Parathyroid adenoma (tissue), 2 donors: ENCODE measurements at regions not wholly inside any gene's neighbourhood (a gene's known extent, or its start where the extent isn't known, plus 50 kb on each side); places are given as distances from the start of the nearest gene placed in this dataset.
"Not testable (repeated sequence)": the region's sequence is repeated elsewhere in the genome, so short reads cannot be mapped to it uniquely, and the experiment has no call there.

Source experiments
- H2AFZ ChIP-seq: fragments of 300-600 bp; sonication (generic); one replicate; pipeline ENCODE4 v1.7.0; 2017; ENCODE audit warnings: antibody characterized with exemption, mild to moderate bottlenecking
- H3K27ac ChIP-seq: fragments of 300-600 bp; sonication (generic); one replicate; pipeline ENCODE4 v1.7.0; 2017
- H3K27me3 ChIP-seq: fragments of 300-600 bp; sonication (generic); one replicate; pipeline ENCODE4 v1.7.0; 2017; ENCODE audit warnings: low read length; ENCODE audit not compliant: control insufficient read depth, insufficient read depth
- H3K36me3 ChIP-seq: fragments of 300-600 bp; sonication (generic); one replicate; pipeline ENCODE4 v1.7.0; 2017; ENCODE audit warnings: low read length; ENCODE audit not compliant: control insufficient read depth, insufficient read depth
- H3K4me1 ChIP-seq: fragments of 300-600 bp; sonication (generic); one replicate; pipeline ENCODE4 v1.7.0; 2017; ENCODE audit warnings: control low read depth
- H3K4me2 ChIP-seq: fragments of 300-600 bp; sonication (generic); one replicate; pipeline ENCODE4 v1.7.0; 2017; ENCODE audit warnings: low read length
- H3K4me3 ChIP-seq: fragments of 300-600 bp; sonication (generic); one replicate; pipeline ENCODE4 v1.7.0; 2017; ENCODE audit warnings: low read depth, low read length
- H3K79me2 ChIP-seq: fragments of 300-600 bp; sonication (generic); one replicate; pipeline ENCODE4 v1.7.0; 2017; ENCODE audit warnings: control low read depth
- H3K9ac ChIP-seq: fragments of 300-600 bp; sonication (generic); one replicate; pipeline ENCODE4 v1.7.0; 2017; ENCODE audit warnings: mild to moderate bottlenecking
- H3K9me3 ChIP-seq: fragments of 300-600 bp; sonication (generic); one replicate; pipeline ENCODE4 v1.7.0; 2017; ENCODE audit warnings: low read length; ENCODE audit not compliant: control insufficient read depth
- TF ChIP-seq, protein P1 (sequence below): fragments of 300-600 bp; sonication (generic); IDR thresholded peaks from one replicate; pipeline ENCODE4 v1.7.0; 2017; ENCODE audit warnings: antibody characterized with exemption, mild to moderate bottlenecking
- donor health status: primary hyperparathyroidism.

DNA sequence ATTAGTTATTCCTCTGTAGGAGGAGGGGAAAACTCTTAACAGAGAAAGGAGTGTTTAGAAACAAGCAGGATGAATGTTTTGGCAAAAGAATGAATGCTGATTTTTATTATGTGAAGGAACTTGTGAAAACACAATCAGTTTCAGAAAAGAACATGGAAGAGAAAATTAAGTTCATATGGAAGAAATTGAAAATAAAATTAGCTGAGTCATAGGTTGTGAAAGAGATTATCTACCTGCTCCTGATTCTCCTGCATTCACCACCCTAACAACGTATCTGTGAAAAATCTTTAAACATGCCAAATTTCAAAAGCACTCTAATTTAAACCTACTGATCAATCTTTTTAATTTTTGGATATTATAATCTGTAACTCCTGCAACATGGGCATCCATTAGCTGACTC is 227.3 kb upstream of the RSPO3 start:
- H3K79me2 ChIP-seq, result no peaks in the 10 kb centered on the region
- no peak overlapping the region for H3K27ac ChIP-seq
- H3K4me2 ChIP-seq, result no peak overlapping the region
- H3K4me1 ChIP-seq, result no peaks in the 10 kb centered on the region
- H3K27me3 ChIP-seq, result no peaks in the 10 kb centered on the region
- H2AFZ ChIP-seq, result no peak overlapping the region
- TF ChIP-seq, protein P1, sequence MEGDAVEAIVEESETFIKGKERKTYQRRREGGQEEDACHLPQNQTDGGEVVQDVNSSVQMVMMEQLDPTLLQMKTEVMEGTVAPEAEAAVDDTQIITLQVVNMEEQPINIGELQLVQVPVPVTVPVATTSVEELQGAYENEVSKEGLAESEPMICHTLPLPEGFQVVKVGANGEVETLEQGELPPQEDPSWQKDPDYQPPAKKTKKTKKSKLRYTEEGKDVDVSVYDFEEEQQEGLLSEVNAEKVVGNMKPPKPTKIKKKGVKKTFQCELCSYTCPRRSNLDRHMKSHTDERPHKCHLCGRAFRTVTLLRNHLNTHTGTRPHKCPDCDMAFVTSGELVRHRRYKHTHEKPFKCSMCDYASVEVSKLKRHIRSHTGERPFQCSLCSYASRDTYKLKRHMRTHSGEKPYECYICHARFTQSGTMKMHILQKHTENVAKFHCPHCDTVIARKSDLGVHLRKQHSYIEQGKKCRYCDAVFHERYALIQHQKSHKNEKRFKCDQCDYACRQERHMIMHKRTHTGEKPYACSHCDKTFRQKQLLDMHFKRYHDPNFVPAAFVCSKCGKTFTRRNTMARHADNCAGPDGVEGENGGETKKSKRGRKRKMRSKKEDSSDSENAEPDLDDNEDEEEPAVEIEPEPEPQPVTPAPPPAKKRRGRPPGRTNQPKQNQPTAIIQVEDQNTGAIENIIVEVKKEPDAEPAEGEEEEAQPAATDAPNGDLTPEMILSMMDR, result no peak
- no peaks in the 10 kb centered on the region for H3K9me3 ChIP-seq
- no peak overlapping the region for H3K4me3 ChIP-seq
- H3K9ac ChIP-seq, result no peak overlapping the region
- no peaks in the 10 kb centered on the region for H3K36me3 ChIP-seq

- not testable (repeated sequence) for H3K4me2 ChIP-seq, H3K4me1 ChIP-seq, H3K9ac ChIP-seq, H3K9me3 ChIP-seq, H3K4me3 ChIP-seq, H3K36me3 ChIP-seq, H3K27ac ChIP-seq, H2AFZ ChIP-seq, H3K27me3 ChIP-seq, H3K79me2 ChIP-seq
Observed at GRCh38 chr6:126892869-126893268, 225.6 kb upstream of the RSPO3 start.

DNA sequence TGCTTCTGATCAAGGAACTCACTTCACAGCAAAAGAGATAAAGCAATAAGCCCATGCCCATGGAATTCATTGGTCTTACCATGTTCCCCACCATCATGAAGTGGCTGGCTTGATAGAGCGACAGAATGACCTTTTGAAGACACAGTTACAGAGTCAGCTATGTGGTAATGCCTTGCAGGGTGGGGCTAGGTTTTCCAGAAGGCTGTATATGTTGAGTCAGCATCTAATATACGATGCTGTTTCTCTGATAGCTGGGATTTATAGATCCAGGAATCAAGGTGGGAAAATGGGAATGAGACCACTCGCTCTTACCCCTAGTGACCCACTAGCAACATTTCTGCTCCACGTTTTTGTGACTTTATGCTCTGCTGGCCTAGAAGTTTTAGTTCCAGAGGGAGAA is 220.7 kb upstream of the RSPO3 start:
- Histone ChIP-seq H3K4me1 (no peaks in the 10 kb centered on the region), H3K79me2 (no peaks in the 10 kb centered on the region), H3K9me3 (no peaks in the 10 kb centered on the region), H3K36me3 (no peaks in the 10 kb centered on the region), H3K27ac (no peak overlapping the region), H3K27me3 (no peaks in the 10 kb centered on the region), H3K4me3 (no peak overlapping the region), H3K4me2 (no peak overlapping the region), H3K9ac (no peak overlapping the region), H2AFZ (no peak overlapping the region)
- TF ChIP-seq, protein P1, result no peak

- Histone ChIP-seq H3K27ac (no peak overlapping the region), H3K4me3 (no peak overlapping the region), H3K9ac (no peak overlapping the region), H3K79me2 (no peaks in the 10 kb centered on the region), H3K36me3 (no peaks in the 10 kb centered on the region), H3K9me3 (no peaks in the 10 kb centered on the region), H3K27me3 (no peaks in the 10 kb centered on the region), H3K4me2 (no peak overlapping the region), H3K4me1 (peaks cover 24% of the 10 kb centered on the region), H2AFZ (peak overlapping the region; percentile 4)
- TF ChIP-seq, protein P1, result no peak
Observed at GRCh38 chr6:126904176-126904575, 214.3 kb upstream of the RSPO3 start.

DNA sequence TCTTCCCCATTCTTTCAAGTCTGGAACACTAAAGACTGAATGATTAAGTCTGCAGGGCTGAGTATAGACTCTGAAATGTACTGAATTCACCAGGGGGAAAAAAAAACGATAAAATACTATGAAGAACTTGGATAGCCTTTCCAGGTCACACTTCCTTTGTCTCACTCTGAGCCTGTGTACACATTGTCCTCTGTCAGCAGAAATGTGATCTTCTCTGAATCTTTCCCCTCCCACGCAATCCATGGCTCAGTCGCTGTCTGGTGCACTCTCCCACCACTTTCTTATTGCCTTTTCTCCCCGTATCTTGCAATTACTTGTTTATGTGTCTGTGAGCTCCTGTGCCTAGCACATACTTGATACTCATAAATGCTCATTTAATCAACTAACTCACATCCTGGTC is 212.6 kb upstream of the RSPO3 start:
- Histone ChIP-seq H3K9ac (no peak overlapping the region), H3K4me1 (peaks cover 24% of the 10 kb centered on the region), H3K9me3 (no peaks in the 10 kb centered on the region), H2AFZ (no peak overlapping the region), H3K79me2 (no peaks in the 10 kb centered on the region), H3K27me3 (no peaks in the 10 kb centered on the region), H3K36me3 (no peaks in the 10 kb centered on the region), H3K27ac (peak overlapping the region; percentile 25), H3K4me3 (no peak overlapping the region), H3K4me2 (peak overlapping the region; percentile 41)
- TF ChIP-seq, protein P1, result no peak
